Fibroblast of upper back skin (primary cell): ENCODE measurements at regions not wholly inside any gene's neighbourhood (a gene's known extent, or its start where the extent isn't known, plus 50 kb on each side); places are given as distances from the start of the nearest gene placed in this dataset.
A peak's percentile ranks its signal among the peaks of the same experiment; 100 is the strongest.
"Not testable (repeated sequence)": the region's sequence is repeated elsewhere in the genome, so short reads cannot be mapped to it uniquely, and the experiment has no call there.

Experiments used
- DNase-seq: peaks from one replicate; pipeline ENCODE4 v3.0.0-alpha.2; 2013

GRCh38 chr20:40939667-40940066 is 89.0 kb upstream of the TOP1 start:
- DNase-seq, result no peak

DNA sequence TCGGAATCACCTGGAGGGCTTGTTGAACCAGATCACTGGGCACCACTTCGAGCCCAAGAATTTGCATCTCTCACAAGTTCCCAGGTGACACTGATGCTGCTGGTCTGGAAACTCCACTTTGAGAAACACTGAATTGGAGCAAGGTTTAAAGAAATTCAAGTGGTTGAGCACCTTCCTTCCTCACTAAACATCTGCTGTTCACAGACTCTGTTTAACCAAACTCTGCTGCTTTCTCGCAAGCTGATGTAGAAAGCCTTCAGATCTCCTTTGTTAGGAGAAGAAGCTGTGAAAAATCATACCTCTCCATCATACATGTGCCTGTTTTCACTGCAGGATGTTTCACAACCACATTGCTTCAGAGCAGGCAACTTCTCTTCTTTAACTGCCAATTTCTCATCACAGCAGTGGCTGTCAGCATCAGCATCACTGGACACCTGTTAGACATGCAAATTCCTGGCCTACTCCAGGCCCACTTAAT is 87.5 kb upstream of the TOP1 start:
- no peak for DNase-seq

DNA sequence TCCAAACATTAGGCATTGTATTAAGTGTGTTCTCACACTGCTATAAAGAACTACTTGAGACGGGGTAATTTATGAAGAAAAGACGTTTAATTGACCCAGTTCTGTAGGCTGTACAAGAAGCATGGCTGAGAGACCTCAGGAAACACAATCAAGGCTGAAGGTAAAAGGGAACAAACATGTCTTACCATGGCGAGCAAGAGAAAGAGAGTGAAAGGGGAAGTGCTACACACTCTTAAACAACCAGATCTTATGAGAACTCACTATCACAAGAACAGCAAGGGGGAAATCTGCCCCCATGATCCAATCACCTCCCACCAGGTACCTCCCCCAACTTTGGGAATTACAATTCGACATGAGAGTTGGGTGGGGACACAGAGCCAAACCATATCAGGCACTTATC is 86.6 kb upstream of the TOP1 start:
- DNase-seq, result no peak

- no peak for DNase-seq
These were observed 85.8 kb upstream of the TOP1 start for GRCh38 chr20:40942775-40943174.

- no peak for DNase-seq
These were observed 85.0 kb upstream of the TOP1 start for GRCh38 chr20:40943591-40943990.

DNA sequence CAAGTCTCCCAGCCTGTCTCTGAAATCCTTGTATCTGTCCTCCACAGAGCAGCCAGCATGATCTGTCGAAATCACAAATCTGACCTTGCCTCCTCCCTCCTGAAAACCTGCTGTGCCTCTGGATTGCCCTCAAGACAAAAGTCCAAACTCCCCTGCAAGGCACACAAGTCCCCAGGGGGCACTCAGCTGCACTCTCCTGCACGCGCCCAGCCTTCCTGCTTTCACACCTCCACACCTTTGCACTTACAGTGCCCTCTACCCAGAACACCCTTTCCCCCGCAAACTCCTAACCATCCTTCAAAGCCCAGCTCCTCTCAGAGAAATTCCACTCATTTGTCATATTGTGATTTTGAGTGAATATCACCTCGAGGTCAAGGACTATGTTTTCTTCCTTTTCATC is 83.4 kb upstream of the TOP1 start:
- DNase-seq, result no peak

DNA sequence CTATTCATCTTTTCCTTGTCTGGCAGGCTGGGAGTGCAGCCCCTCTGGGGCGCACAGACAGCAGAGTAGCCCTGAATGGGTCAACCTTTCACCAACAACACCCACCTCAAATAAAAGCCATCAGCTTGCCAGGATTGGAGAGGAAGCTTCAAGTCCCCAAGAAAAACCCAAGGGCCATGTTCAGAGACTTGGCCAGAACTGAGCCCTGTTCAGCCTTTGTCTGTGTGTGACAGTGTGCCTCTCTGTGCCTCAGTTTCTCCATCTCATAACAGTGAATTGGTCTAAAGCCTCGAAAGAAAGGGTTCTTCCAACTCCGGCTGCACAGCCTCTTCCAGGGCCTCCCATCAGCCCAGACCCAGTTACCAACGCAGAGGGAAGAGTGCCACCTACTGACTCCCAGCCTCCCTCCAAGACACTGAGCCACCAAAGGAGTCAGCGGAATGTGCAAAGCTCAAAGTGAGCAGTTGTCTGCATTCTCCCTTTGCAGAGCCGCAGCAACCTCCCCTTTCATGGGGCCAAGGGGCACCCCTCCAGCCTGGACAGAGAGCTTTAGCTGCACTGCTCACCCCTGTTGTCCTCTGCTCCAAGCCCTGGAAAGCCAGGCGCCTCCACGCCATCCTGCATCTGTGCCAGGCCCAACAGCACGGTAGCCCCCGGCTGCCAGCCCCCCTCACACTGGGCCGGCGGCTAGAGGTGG is 82.7 kb upstream of the TOP1 start:
- peak; percentile 63 for DNase-seq

- no peak for DNase-seq
These were observed 82.2 kb upstream of the TOP1 start for GRCh38 chr20:40946451-40946850.

- DNase-seq, result peak; percentile 79
These were observed 80.0 kb upstream of the TOP1 start for GRCh38 chr20:40948465-40949267.

DNA sequence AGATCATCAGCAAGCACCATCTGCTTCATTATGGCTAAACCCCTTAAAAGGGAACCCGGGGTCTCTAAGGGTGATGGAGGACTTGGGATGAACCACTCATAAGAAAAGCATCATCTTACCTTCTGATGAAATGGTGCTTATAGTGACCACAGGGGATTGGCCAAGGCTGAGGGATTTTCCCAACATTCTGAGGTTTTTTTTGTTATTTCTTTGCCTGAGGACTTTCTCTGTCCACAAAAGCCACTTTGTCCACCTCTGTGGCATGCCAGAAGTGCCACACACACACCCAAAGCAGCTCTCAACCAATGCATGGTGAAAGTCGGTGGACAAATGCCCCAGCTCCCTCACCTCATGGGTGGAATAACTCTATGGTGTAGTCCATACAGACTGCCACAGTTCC is 79.3 kb upstream of the TOP1 start:
- DNase-seq, result peak; percentile 6

DNA sequence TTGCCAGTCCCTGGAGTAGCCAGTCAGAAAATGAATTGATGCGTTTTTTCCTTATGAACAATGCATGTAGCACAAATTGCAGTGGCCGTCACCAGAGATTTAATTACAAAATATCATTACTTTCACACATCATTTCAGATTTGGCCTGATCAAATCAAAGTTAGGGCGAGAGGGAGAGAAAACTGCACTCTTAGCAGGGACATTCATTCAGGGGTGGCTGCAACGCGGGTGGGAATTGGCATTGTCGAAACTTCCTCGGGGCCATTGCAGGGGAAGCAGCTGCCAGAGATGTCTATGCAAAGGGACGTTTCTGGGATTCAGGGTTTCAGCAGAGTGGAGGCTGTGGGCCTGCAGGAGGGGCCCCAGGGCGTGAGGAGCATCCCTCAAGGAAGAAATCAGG is 76.5 kb upstream of the TOP1 start:
- DNase-seq, result no peak

- no peak for DNase-seq
These were observed 75.2 kb upstream of the TOP1 start for GRCh38 chr20:40953416-40953815.

DNA sequence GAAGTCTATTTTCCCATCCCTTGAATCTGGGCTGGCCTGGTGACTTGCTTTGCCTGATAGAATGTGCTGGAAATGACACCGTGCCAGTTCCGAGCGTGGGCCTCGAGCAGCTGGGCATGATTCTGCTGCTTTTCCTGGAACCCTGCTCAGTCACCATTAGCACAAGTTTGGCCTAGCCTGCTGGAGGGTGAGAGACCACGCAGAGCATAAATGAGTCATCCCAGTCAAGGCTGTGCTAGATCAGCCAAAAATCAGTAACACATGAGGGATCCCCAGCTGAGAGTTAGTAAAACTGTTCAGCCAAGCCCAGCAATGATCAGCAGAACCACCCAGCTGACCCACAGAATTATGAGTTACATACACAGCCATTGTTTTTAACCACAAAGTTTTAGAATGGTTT is 74.8 kb upstream of the TOP1 start:
- DNase-seq, result peak; percentile 45

DNA sequence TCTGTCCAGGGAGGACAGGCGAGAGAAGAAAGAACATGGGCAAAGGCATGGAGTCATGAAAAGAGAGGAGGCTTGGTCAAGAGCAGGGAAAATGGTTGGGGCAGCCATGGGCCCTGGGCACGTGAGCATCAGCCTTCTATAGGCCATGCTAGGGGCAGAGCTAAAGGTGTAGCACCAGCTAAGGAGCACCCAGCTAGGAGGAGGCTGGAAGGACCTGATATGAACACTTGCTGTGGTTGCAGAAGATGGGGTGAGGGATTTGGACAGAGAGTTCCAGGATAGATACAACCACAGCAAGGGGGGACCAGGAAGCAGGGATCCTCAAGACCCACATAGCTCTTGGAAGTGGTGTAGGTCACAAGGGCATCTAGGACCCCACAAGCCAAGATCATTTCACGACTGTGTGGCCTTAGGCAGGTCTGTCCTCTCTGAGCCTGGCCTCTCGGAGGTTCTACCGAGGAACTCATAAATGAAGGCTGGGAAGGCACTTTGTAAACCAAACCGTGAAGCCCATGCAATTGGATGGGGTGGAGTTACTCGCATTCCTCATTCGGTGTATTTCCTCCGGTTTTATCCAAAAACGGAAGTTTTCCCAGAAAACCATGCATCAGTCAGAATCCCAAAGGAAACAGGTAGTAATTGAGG is 74.0 kb upstream of the TOP1 start:
- DNase-seq, result no peak

DNA sequence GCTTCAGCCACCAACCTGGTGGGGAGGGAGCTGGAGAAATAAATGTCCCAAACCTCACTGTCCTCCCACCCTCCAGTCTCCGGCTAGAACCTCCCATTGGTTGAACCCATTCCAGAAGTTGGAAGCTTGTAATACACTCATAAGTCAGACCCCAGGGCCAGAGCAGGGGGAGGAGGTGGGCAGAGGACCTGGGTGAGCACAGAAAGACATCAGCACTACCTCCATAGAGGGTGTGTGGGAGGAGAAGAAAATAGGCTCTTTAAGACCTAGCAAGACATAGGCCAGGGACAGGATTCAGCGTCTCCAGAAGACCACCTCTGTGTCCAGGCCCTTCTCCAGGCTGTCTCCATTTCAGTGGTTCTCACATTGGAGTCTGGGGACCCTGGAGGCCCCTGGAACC is 73.3 kb upstream of the TOP1 start:
- DNase-seq, result no peak

GRCh38 chr20:40955826-40956225 is 72.8 kb upstream of the TOP1 start:
- DNase-seq, result not testable (repeated sequence)

- DNase-seq, result no peak
These were observed 71.9 kb upstream of the TOP1 start for GRCh38 chr20:40956542-40957264.

DNA sequence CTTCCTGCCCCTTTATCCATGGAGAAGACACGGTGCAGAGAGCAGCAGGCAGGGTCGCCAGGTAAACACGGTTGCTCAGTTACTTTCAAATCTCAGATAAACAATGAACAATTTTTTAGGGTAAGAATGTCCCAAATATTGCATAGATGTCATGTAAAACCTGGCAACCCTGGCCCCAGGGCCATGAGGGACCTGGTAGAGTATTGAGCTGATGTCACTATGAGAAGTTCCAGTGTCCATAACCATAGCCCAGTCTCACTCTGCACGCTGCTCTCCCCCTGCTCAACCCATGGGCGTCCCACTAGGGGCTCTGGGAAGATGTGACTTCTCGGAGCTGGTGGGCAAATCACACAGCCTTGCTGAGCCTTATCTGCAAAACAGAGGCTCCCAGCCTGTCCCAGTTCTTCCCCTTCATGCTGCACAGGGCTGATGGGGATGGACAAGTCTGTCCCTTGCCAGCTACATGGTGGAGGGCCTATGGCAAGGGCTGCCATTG is 71.3 kb upstream of the TOP1 start:
- no peak for DNase-seq

DNA sequence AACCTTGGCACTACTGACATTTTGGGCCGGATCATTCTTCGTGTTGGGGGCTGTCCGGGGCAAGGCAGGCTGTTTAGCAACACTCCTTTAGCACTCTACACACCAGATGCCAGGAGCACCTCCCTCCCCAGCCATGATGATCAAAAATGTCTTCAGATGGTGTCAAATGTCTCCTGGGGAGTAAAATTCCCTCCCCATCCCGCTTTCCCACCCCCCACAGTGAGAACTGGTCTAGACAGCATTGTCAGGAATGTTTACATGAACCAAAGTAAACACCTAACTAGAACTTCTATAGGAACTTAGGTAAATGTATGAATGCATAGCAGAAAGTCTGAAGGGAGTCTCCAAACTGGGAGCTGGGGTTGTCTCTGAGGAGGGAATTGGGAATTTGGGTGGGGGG is 70.0 kb upstream of the TOP1 start:
- DNase-seq, result peak; percentile 10

- no peak for DNase-seq
These were observed 69.1 kb upstream of the TOP1 start for GRCh38 chr20:40959325-40960092.

- DNase-seq, result no peak
These were observed 68.5 kb upstream of the TOP1 start for GRCh38 chr20:40960101-40960500.

- no peak for DNase-seq
These were observed 68.1 kb upstream of the TOP1 start for GRCh38 chr20:40960521-40960956.
